ENCODE measurements at regions not wholly inside any gene's neighbourhood (a gene's known extent, or its start where the extent isn't known, plus 50 kb on each side); places are given as distances from the start of the nearest gene placed in this dataset.
"Not testable (repeated sequence)": the region's sequence is repeated elsewhere in the genome, so short reads cannot be mapped to it uniquely, and the experiment has no call there.

DNA sequence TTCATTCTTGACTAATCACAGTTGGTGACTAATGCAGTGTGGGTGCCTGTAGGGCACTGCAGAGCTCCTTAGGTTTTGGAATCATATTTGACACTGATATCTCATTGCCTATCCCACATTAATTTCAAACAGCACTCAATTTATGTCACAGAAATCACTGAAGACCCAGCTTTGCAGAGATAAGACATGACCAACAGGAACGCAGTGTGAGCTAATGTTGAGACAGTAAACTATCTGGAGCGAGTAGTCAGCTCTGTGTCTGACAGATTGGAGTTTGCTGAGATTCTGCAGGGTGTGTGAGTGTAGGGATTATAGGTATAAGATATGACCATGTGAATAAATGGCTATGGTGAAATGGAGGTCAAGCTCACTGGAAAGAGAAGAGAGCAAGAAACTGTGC, 1586.1 kb upstream of the AGA start:
- Mint-ChIP-seq H3K36me3 (no peaks in the 10 kb centered on the region), H3K4me1 (no peaks in the 10 kb centered on the region), H3K9me3 (peaks cover 4 to 20% (median 10%) of the 10 kb centered on the region in 5 donors), H3K4me3 (no peak overlapping the region), H3K27ac (no peak overlapping the region), H3K27me3 (no peaks in the 10 kb centered on the region)
- H3K27ac ChIP-seq (ENCODE audit: low read depth, low read length), result no peak overlapping the region
- no peaks in the 10 kb centered on the region for H3K36me3 ChIP-seq (ENCODE audit: insufficient read depth, low read length)
- H3K27me3 ChIP-seq (ENCODE audit: insufficient read depth, low read length, poor library complexity, severe bottlenecking), result no peaks in the 10 kb centered on the region
- no peak overlapping the region for H3K4me3 ChIP-seq (ENCODE audit: low read length)
- DNase-seq, result no peak
- ChIA-PET CTCF (no interaction called here), POLR2A (no interaction called here)
- no peaks in the 10 kb centered on the region for H3K9me3 ChIP-seq (ENCODE audit: low read length)
- H3K4me1 ChIP-seq (ENCODE audit: insufficient read depth, low read length), result no peaks in the 10 kb centered on the region

DNA sequence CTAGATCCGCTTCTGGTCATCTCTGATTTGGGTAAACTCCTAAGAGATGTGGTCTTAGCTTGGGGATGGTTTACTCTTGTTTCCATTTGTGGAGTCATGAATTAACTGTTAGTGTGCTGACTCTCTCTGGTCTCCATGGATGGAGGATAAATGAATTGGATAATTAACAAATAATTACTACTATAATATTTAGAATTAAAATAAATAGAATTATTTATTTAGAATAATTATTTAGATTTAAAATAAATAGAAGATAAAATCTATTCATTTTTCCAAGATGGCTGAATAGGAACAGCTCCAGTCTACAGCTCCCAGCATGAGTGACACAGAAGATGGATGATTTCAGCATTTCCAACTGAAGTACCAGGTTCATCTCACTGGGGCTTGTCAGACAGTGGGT, 1587.4 kb upstream of the AGA start:
- Mint-ChIP-seq H3K27me3 (no peaks in the 10 kb centered on the region), H3K4me1 (no peaks in the 10 kb centered on the region), H3K4me3 (no peak overlapping the region), H3K27ac (no peak overlapping the region), H3K36me3 (no peaks in the 10 kb centered on the region), H3K9me3 (peaks cover 7 to 15% (median 9%) of the 10 kb centered on the region in 5 donors)
- Histone ChIP-seq H3K27me3 (ENCODE audit: insufficient read depth, low read length, poor library complexity, severe bottlenecking) (no peaks in the 10 kb centered on the region), H3K27ac (ENCODE audit: low read depth, low read length) (no peak overlapping the region), H3K4me3 (ENCODE audit: low read length) (no peak overlapping the region), H3K4me1 (ENCODE audit: insufficient read depth, low read length) (no peaks in the 10 kb centered on the region), H3K9me3 (ENCODE audit: low read length) (no peaks in the 10 kb centered on the region), H3K36me3 (ENCODE audit: insufficient read depth, low read length) (no peaks in the 10 kb centered on the region)
- no peak for DNase-seq
- POLR2A ChIA-PET, result no interaction called here
- CTCF ChIA-PET, result no interaction called here

DNA sequence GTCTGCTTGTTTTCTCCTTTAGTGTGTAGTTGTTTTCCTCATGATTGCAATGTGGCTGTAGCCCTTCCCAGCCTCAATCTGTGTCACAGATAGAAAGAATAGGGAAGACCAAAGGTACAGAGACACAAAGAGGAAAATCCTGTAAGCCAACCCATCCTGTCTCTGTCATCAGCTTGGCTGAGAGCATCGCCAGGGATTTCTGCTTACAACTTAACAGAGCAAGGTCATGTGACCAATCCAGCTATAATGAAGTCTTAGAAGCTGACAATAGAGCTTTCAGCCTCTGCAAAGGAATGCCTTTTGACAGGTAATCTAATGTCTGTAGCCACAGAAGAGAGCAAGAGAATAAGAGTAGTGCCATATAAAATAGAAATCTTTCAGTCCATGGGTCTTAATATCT, 1598.0 kb upstream of the AGA start:
- H3K27me3 ChIP-seq (ENCODE audit: insufficient read depth, low read length, poor library complexity, severe bottlenecking), result no peaks in the 10 kb centered on the region
- Mint-ChIP-seq H3K9me3 (peaks cover 2 to 23% (median 7%) of the 10 kb centered on the region in 5 donors), H3K27me3 (no peaks in the 10 kb centered on the region), H3K36me3 (no peaks in the 10 kb centered on the region), H3K27ac (no peak overlapping the region), H3K4me1 (no peaks in the 10 kb centered on the region), H3K4me3 (no peak overlapping the region)
- H3K4me1 ChIP-seq (ENCODE audit: insufficient read depth, low read length), result no peaks in the 10 kb centered on the region
- no peak overlapping the region for H3K4me3 ChIP-seq (ENCODE audit: low read length)
- H3K9me3 ChIP-seq (ENCODE audit: low read length), result no peaks in the 10 kb centered on the region
- H3K36me3 ChIP-seq (ENCODE audit: insufficient read depth, low read length), result no peaks in the 10 kb centered on the region
- POLR2A ChIA-PET, result no interaction called here
- CTCF ChIA-PET, result no interaction called here
- DNase-seq, result no peak
- no peak overlapping the region for H3K27ac ChIP-seq (ENCODE audit: low read depth, low read length)

DNA sequence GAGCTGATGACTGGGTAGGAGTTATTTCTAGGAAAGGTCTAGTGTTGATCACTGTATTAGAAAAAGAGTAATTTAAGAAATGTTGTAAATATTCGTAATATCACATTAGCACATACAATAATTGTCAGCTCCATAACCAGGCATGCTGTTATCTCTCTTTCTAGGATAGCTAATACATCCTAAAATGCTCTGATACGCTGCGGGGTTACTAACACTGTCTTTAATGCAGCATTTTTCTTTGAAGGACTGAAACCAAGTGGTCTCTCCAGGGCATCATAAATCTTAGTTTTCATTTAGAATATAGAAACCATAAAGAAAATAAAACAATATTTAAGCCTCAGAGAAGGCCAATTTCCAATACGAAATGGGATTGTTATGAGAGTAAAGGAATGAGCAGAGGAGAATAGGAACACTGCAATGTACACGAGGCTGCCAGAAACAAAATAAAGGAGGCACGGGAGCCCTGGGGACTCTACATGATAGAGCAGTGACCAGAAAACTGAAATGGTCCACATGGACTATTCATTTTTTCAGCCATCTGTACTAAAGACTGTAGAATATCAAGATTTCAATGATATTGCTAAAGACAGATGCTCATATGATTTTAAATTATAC, 1606.7 kb upstream of the AGA start:
- no peaks in the 10 kb centered on the region for H3K4me1 ChIP-seq (ENCODE audit: insufficient read depth, low read length)
- POLR2A ChIA-PET, result no interaction called here
- H3K36me3 Mint-ChIP-seq, result no peaks in the 10 kb centered on the region

DNA sequence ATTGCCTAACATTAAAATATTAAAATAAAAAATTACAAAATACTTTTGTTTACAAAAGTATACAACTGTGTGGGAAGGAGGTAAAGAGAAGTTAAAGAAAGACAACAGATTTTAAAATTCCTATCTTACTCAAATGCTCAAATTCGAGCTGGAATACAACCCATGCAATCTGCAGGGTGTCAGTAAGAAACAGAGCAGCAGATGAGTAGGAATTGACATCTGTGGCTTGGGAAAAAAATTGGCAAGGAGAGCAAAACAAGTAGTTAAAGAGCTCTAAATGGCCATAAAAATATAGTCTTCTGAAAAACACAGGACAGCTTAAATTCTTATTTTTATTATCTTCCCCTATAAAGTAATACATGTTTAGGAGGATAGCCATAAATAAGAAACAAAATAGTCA, 1609.0 kb upstream of the AGA start:
- H3K36me3 Mint-ChIP-seq, result no peaks in the 10 kb centered on the region
- Histone ChIP-seq H3K4me1 (ENCODE audit: insufficient read depth, low read length) (no peaks in the 10 kb centered on the region), H3K9me3 (ENCODE audit: low read length) (no peaks in the 10 kb centered on the region), H3K27ac (ENCODE audit: low read depth, low read length) (no peak overlapping the region), H3K4me3 (ENCODE audit: low read length) (no peak overlapping the region), H3K36me3 (ENCODE audit: insufficient read depth, low read length) (no peaks in the 10 kb centered on the region), H3K27me3 (ENCODE audit: insufficient read depth, low read length, poor library complexity, severe bottlenecking) (no peaks in the 10 kb centered on the region)
- no peak for DNase-seq
- H3K27ac Mint-ChIP-seq, result no peak overlapping the region
- H3K27me3 Mint-ChIP-seq, result no peaks in the 10 kb centered on the region
- CTCF ChIA-PET, result no interaction called here
- no peaks in the 10 kb centered on the region for H3K4me1 Mint-ChIP-seq
- POLR2A ChIA-PET, result no interaction called here
- no peak overlapping the region for H3K4me3 Mint-ChIP-seq
- H3K9me3 Mint-ChIP-seq, result peaks cover 0 to 19% (median 11%) of the 10 kb centered on the region in 5 donors

More for the DNA sequence above, 1606.7 kb upstream of the AGA start:
- CTCF ChIA-PET, result no interaction called here
- no peaks in the 10 kb centered on the region for H3K9me3 ChIP-seq (ENCODE audit: low read length)
- no peak for DNase-seq
- H3K27me3 ChIP-seq (ENCODE audit: insufficient read depth, low read length, poor library complexity, severe bottlenecking), result no peaks in the 10 kb centered on the region
- H3K9me3 Mint-ChIP-seq, result peaks cover 2 to 19% (median 13%) of the 10 kb centered on the region in 5 donors
- H3K4me3 ChIP-seq (ENCODE audit: low read length), result no peak overlapping the region
- no peaks in the 10 kb centered on the region for H3K4me1 Mint-ChIP-seq
- H3K27ac ChIP-seq (ENCODE audit: low read depth, low read length), result no peak overlapping the region
- H3K27ac Mint-ChIP-seq, result no peak overlapping the region
- H3K27me3 Mint-ChIP-seq, result no peaks in the 10 kb centered on the region
- no peaks in the 10 kb centered on the region for H3K36me3 ChIP-seq (ENCODE audit: insufficient read depth, low read length)
- H3K4me3 Mint-ChIP-seq, result no peak overlapping the region

DNA sequence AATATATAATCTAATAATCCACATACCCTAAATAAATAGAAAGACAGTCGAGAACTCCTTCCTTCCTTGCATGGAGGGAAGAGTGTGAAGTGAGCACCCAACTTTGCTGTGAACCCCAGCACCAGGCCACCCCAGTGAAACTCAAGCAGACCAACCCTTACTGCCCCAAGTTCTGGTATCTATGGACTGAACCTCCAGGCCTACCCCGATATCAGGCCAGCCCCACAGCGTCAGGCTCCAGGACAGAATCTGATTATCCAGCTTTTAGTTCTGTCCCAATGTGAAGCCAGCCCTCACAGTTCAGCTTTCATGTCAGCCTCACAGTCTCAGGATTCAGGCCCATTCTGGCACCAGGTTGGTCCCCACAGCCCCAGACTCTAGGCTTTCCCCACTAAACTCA, 1617.2 kb upstream of the AGA start:
- peaks cover 3 to 9% (median 4%) of the 10 kb centered on the region in 5 donors for H3K9me3 Mint-ChIP-seq
- ChIA-PET CTCF (no interaction called here), POLR2A (no interaction called here)
- no peaks in the 10 kb centered on the region for H3K4me1 ChIP-seq (ENCODE audit: insufficient read depth, low read length)
- H3K9me3 ChIP-seq (ENCODE audit: low read length), result no peaks in the 10 kb centered on the region
- H3K27me3 ChIP-seq (ENCODE audit: insufficient read depth, low read length, poor library complexity, severe bottlenecking), result no peaks in the 10 kb centered on the region
- H3K36me3 ChIP-seq (ENCODE audit: insufficient read depth, low read length), result no peaks in the 10 kb centered on the region
- H3K36me3 Mint-ChIP-seq, result no peaks in the 10 kb centered on the region
- no peaks in the 10 kb centered on the region for H3K27me3 Mint-ChIP-seq
- H3K4me3 ChIP-seq (ENCODE audit: low read length), result no peak overlapping the region
- H3K4me1 Mint-ChIP-seq, result no peaks in the 10 kb centered on the region
- H3K27ac ChIP-seq (ENCODE audit: low read depth, low read length), result no peak overlapping the region
- DNase-seq, result no peak
- no peak overlapping the region for H3K27ac Mint-ChIP-seq
- H3K4me3 Mint-ChIP-seq, result no peak overlapping the region

DNA sequence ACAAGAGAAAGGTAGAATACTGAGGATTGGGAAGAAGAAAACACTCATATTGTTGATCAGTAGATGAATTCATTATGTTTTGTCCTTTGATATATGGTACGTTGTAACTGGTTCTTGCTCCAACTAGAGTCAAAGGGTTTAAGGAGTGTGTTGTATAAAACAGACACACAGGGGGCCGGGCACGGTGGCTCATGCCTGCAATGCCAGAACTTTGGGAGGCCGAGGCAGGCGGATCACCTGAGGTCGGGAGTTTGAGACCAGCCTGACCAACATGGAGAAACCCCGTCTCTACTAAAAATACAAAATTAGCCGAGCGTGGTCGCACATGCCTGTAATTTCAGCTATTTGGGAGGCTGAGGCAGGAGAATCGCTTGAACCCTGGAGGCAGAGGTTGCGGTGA, 1624.0 kb upstream of the AGA start:
- H3K27ac Mint-ChIP-seq; CTCF ChIA-PET; H3K27me3 ChIP-seq (ENCODE audit: insufficient read depth, low read length, poor library complexity, severe bottlenecking); DNase-seq; H3K27me3 Mint-ChIP-seq; H3K4me1 Mint-ChIP-seq; H3K4me1 ChIP-seq (ENCODE audit: insufficient read depth, low read length); POLR2A ChIA-PET; H3K27ac ChIP-seq (ENCODE audit: low read depth, low read length); H3K4me3 ChIP-seq (ENCODE audit: low read length); H3K4me3 Mint-ChIP-seq; H3K9me3 ChIP-seq (ENCODE audit: low read length); H3K36me3 Mint-ChIP-seq; H3K36me3 ChIP-seq (ENCODE audit: insufficient read depth, low read length): not testable (repeated sequence)
- peaks cover 0 to 32% (median 10%) of the 10 kb centered on the region in 5 donors for H3K9me3 Mint-ChIP-seq

DNA sequence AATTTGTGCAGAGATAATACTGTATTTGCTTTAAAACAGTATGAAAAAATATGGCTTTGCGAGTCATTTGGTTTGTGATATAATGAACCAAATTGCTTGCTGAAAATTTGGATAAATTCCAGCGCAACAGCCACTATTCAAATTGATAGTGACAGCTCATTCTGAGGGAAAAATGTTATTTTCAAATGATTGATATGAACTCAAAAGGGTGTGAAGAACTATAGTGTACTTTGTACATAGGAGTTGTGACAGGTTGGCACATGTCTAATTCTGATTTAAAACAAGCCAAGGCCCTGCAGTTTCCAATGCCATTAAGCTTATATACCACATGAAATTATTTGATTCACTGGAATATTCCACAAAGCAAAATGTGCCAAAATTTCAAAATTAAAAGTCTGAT, 1628.9 kb upstream of the AGA start:
- ChIA-PET CTCF (no interaction called here), POLR2A (no interaction called here)
- no peaks in the 10 kb centered on the region for H3K4me1 Mint-ChIP-seq
- H3K4me3 Mint-ChIP-seq, result no peak overlapping the region
- Histone ChIP-seq H3K36me3 (ENCODE audit: insufficient read depth, low read length) (no peaks in the 10 kb centered on the region), H3K4me1 (ENCODE audit: insufficient read depth, low read length) (no peaks in the 10 kb centered on the region), H3K27ac (ENCODE audit: low read depth, low read length) (no peak overlapping the region), H3K9me3 (ENCODE audit: low read length) (no peaks in the 10 kb centered on the region), H3K4me3 (ENCODE audit: low read length) (no peak overlapping the region), H3K27me3 (ENCODE audit: insufficient read depth, low read length, poor library complexity, severe bottlenecking) (no peaks in the 10 kb centered on the region)
- no peak for DNase-seq
- no peaks in the 10 kb centered on the region for H3K36me3 Mint-ChIP-seq
- peaks cover 0 to 22% (median 13%) of the 10 kb centered on the region in 5 donors for H3K9me3 Mint-ChIP-seq
- H3K27ac Mint-ChIP-seq, result no peak overlapping the region
- H3K27me3 Mint-ChIP-seq, result no peaks in the 10 kb centered on the region

DNA sequence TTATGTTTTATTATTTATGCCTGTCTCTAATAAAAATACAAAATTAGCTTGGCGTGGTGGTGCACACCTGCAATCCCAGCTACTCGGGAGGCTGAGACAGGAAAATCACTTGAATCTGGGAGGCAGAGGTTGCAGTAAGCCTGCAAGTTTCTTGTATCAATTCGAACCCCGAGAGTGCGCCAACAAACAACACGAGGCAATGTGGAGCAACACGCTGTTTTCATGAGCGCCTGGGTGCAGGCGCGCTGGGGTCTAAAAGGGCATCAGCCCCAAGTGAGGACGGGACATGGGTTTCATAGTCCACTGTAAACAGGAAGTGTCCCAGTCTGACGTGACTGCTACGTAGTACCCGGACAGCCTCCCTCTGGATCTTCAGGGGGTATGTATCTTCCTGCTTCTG, 1634.6 kb upstream of the AGA start:
- Histone ChIP-seq H3K27ac (ENCODE audit: low read depth, low read length) (no peak overlapping the region), H3K4me1 (ENCODE audit: insufficient read depth, low read length) (no peaks in the 10 kb centered on the region), H3K36me3 (ENCODE audit: insufficient read depth, low read length) (no peaks in the 10 kb centered on the region), H3K4me3 (ENCODE audit: low read length) (no peak overlapping the region), H3K9me3 (ENCODE audit: low read length) (no peaks in the 10 kb centered on the region), H3K27me3 (ENCODE audit: insufficient read depth, low read length, poor library complexity, severe bottlenecking) (no peaks in the 10 kb centered on the region)
- no peaks in the 10 kb centered on the region for H3K4me1 Mint-ChIP-seq
- no peak overlapping the region for H3K4me3 Mint-ChIP-seq
- POLR2A ChIA-PET, result no interaction called here
- H3K9me3 Mint-ChIP-seq, result peaks cover 2 to 14% (median 10%) of the 10 kb centered on the region in 5 donors
- no peak overlapping the region for H3K27ac Mint-ChIP-seq
- no peak for DNase-seq
- no peaks in the 10 kb centered on the region for H3K36me3 Mint-ChIP-seq
- no peaks in the 10 kb centered on the region for H3K27me3 Mint-ChIP-seq
- CTCF ChIA-PET, result no interaction called here
